GM18498 (cell line): ENCODE measurements at regions not wholly inside any gene's neighbourhood (a gene's known extent, or its start where the extent isn't known, plus 50 kb on each side); places are given as distances from the start of the nearest gene placed in this dataset.

Experiments used
- ATAC-seq: cut with Tn5 transposase; IDR thresholded peaks from one replicate; pipeline ENCODE4 v1.9.1; 2021; ENCODE audit warnings: mild to moderate bottlenecking, moderate library complexity; ENCODE audit not compliant: unreplicated experiment

- ATAC-seq, result no peak
Measured at GRCh38 chr5:8611067-8611466, 742.1 kb downstream of the MTRR start.

- no peak for ATAC-seq
Measured at GRCh38 chr5:8613078-8613685, 744.2 kb downstream of the MTRR start.

GRCh38 chr5:8615142-8615858, 746.4 kb downstream of the MTRR start:
- no peak for ATAC-seq

- no peak for ATAC-seq
Measured at GRCh38 chr5:8628521-8628920, 759.6 kb downstream of the MTRR start.

- no peak for ATAC-seq
Measured at GRCh38 chr5:8633259-8633658, 764.3 kb downstream of the MTRR start.

- ATAC-seq, result no peak
Measured at GRCh38 chr5:8633696-8634095, 764.7 kb downstream of the MTRR start.

GRCh38 chr5:8634219-8634618, 765.3 kb downstream of the MTRR start:
- ATAC-seq, result no peak

- ATAC-seq, result no peak
Measured at GRCh38 chr5:8641786-8642505, 773.0 kb downstream of the MTRR start.

GRCh38 chr5:8644377-8644776, 775.4 kb downstream of the MTRR start:
- ATAC-seq, result no peak

GRCh38 chr5:8647111-8647510, 778.2 kb downstream of the MTRR start:
- no peak for ATAC-seq

- no peak for ATAC-seq
Measured at GRCh38 chr5:8650186-8650585, 781.2 kb downstream of the MTRR start.

GRCh38 chr5:8660133-8660893, 791.4 kb downstream of the MTRR start:
- no peak for ATAC-seq

- no peak for ATAC-seq
Measured at GRCh38 chr5:8663374-8663773, 794.4 kb downstream of the MTRR start.

GRCh38 chr5:8675182-8675581, 806.2 kb downstream of the MTRR start:
- ATAC-seq, result no peak

- ATAC-seq, result no peak
Measured at GRCh38 chr5:8676695-8677094, 807.7 kb downstream of the MTRR start.

- ATAC-seq, result no peak
Measured at GRCh38 chr5:8682381-8682780, 813.4 kb downstream of the MTRR start.

GRCh38 chr5:8683496-8683895, 814.5 kb downstream of the MTRR start:
- ATAC-seq, result no peak

- no peak for ATAC-seq
Measured at GRCh38 chr5:8685704-8686103, 816.8 kb downstream of the MTRR start.

GRCh38 chr5:8686707-8687106, 817.8 kb downstream of the MTRR start:
- ATAC-seq, result no peak

- no peak for ATAC-seq
Measured at GRCh38 chr5:8689773-8690172, 820.8 kb downstream of the MTRR start.

- ATAC-seq, result no peak
Measured at GRCh38 chr5:8691221-8691620, 822.3 kb downstream of the MTRR start.
